NK-92 treated with Interleukin-12 subunit alpha and Interleukin-12 subunit beta, amount 100 ng/mL, for 24 hours (cell line): ENCODE measurements at regions not wholly inside any gene's neighbourhood (a gene's known extent, or its start where the extent isn't known, plus 50 kb on each side); places are given as distances from the start of the nearest gene placed in this dataset.

ENCODE experiments used
- DNase-seq: peaks from one replicate; lab custom pipeline; 2025; lab: John Stamatoyannopoulos, UW

DNA sequence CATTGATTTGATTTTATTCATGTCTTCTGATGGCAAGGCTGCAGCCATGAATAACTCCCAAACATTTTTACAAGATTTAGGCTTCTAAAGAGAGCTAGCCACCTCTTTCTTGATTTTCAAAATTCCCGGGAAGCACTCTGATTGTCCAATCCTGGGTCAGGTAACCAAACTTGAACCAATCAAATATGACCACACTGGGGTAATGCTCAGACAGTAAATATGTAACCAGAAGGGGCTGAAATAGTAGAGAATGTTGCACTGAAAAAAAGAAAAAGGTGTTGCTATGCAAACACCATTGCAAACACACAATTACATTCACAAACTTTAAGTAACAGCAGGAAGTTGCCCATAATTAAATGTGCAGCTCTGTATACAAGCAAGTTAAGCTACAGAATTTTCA lies 112.9 kb upstream of the IQCM start:
- no peak for DNase-seq

DNA sequence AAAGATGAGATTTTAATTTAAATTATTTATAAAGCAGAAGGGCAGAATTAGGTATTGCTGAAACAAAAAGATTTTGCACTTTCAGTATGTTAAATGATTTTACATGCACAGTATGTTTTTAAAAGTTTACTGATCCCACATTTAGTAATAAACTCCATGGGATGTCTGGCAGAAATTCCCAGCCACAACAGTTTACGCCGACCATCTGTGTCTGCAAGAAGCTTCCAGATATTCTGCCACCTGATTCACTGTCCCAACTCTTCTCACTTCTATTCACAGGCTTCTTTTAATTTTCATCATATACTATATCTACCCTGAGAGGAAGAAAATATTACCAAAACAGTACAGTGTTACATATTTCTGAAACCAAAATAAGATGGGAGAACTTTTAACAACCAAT lies 115.8 kb upstream of the IQCM start:
- no peak for DNase-seq

DNA sequence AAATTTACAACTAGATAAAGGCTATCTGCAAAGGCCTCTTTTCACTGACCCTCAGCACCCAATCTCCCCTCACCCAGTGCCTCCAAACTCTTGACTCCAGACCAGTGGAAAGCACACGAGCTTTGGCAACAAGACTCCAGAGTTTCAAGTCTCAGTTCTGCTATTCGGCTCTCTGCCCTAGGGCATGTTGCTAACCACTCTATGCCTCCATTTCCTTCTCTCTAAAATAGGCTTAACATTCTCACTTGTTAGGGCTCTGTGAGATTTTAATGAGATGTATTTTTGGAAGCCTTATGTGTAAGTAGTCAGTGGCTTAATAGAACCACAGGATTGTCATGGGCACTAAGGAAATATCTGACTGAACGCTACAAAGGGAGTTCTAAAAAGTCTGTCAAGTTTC lies 116.5 kb upstream of the IQCM start:
- DNase-seq = no peak

DNA sequence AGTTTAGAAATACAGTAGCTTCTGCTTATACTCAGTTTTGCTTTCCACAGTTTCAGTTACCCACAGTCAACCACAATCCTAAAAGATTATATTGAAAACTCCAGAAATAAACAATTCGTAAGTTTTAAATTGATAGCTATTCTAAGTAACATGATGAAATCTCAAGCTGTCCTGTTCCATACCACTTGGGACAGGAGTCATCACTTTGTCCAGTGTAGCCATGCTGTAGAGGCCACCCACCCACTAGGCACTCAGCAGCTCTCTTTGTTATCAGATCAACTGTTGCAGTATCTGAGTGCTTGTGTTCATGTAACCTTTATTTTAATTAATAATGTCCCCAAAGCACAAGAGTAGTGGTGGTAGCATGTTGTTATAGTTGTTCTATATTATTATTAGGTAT lies 117.5 kb upstream of the IQCM start:
- no peak for DNase-seq

DNA sequence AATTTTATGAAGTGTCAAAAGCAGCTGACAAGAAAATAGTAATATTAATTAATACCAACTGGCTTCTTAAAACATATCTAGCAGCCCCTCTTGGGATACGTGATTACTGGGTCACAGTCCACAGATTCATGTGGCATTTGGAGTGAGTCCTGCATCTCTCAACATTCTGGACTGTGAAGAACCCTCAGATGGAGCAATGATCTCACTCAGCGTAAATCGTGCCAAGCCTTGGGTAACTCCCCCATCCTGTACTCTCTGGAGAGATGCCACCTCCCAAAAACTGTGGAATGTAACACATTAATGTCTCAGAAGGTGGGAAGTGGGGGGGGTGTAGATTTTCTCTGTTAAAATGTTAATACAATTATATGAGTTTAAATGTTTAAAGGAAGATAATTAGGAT lies 118.2 kb upstream of the IQCM start:
- DNase-seq = no peak

DNA sequence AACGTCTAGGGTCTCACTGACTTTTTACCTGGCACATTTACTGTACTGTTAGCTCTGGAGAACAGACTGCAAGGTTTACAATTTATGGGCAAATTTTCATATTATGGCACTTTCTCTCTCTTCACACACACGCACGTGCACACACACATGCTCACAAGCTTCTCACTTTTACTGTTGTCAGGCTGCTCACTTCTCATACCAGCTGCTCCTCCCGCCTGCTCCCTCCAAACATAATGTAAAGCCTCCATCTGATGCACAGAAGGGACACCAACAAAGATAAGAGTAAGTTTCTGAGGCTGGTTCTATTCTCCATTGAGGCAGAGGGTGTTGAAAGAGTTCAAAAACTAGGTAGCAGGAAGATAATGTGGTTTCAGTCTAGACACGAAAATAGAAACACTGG lies 128.9 kb upstream of the DCLK2 start:
- DNase-seq = no peak

DNA sequence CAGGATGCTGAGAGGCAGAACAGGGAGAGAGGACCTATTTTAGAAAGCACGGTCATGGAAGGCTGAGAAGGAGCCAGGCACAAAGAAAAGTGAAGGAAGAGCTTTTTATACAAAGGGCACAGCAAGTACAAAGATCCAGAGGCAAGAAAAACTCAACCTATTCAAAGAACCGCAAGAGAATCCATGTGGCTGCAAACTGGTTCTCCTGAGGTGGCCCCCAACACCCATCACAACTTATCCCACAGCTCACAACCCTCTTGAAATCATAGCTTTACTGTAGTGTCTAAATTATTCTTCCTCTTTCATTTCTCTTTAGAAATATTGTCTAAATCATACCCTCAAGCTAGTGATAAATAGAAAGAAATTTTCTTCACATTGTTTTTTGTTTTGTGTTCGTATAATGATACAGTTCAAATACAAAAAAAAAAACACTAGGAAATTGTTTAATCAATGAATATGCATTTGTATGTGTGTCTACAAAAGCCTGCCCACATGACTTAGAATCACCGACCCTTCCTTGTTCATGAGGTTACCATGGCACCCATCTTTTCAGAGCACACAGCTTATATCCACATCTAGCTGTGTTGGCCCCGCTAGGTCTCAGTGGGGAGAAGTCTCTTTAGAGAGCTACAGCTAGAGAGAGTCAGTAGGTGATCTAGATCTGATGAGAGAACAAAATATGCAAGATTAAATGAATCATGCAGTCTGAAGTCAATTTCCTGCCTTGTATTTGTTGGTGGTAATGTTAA lies 126.9 kb upstream of the DCLK2 start:
- DNase-seq = no peak

DNA sequence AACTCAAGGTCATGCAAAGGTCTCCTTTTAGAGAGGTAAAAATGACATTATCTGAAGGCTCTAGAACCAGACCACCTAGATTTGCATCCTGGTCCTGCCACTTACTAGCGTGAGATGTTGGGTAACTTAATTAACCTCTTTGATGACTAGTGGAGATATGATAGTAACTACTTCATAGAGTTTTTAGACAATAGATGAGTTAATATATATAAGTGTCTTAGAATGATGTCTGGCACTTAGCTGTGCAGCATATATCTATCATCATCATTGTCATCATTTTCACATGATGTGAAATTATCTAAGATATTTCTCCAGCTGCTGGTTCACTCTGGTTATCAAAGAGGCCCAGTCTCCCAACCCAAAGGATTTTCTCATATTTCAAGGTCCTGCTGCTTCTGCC lies 126.1 kb upstream of the DCLK2 start:
- no peak for DNase-seq

DNA sequence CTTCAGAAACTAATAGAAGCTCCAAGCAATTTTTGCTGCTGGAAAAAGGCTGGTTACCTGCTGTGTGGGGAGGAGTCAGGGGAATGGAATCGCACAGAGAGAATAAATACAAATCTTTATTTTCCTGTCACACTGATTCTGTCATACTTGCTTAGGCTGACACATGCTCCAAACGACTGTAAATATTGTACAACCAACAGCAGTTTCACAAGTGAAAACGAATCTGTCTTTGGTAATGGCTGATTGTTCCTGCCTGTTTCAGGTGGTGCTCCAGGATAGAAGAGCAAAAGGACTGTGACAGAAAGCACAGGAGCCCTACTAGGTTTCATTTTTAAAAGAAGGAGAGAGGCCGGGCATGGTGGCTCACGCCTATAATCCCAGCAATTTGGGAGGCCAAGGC lies 125.5 kb upstream of the DCLK2 start:
- no peak for DNase-seq

DNA sequence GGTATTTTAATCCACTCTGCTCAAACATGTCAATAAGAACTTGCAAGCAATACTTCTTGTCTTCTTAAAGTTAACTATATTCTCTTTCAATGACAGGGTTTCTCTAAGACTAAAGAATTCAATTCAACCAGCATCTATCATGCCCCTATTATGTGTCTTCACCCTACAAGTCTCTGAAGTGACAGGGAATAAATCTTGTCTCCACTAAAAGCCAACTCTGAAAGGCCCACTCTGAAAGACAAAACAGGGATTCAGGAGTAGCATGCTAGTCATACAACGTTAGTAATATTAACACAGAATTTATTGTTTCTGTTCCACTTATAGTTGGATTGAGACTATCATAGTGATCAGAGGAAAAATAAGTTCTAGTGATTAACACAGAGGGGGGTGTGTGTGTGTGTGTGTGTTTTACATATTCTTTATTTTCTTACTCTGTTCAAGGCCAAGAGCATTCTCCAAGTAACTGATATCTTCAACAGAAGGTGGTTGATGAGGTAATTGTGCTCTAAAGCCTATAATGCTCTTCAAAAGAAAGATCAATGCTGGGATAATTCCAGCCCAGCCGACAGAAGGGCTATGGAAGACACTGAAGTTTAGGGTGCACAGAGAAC lies 122.4 kb upstream of the DCLK2 start:
- DNase-seq = no peak

DNA sequence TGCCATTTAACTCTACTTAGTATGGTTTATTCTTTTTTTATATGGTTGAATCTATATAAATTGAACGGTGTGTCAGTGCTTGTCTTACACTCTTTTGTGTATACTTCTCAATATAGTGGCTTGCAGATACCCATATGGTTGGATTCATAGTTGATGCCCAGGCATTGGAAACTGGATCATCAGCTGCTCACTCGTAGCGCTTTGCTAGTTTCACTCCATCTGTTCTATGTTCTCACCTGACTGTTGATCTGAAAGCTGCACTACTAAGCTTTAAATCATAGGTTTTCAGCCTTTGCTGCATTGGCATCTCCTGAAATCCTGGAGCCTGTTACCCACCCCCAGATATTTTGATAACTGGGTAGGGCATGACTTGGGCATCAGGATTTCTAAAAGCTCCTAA lies 121.6 kb upstream of the DCLK2 start:
- no peak for DNase-seq

DNA sequence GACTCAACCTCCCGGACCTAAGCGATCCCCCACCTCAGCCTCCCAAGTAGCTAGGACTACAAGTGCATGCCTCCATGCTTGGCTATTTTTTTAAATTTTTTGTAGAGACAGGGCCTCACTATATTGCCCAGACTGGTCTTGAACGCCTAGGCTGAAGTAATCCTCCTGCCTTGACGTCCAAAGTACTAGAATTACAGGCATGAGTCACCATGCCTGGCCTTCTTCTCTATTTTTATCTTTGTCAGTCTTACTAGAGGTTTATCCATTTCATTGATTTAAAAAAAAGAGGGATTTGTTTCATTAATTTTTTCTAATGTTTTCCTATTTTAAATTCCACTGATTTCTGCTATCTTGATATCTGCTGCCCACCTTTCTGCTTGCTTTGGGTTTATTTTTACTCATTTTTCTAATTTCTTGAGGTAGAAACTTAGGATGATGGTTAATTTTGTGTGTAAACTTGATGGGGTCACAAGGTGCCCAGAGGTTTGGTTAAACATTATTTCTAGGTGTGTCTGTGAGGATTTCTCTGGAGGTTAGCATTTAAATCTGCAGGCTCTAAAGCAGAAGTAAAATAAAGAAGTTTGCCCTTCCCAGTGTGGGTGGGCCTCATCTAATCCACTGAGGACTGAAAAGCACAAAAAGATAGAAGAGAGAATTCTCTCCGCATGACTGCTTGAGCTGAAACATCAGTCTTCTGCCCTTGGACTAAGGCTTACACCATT lies 116.2 kb upstream of the DCLK2 start:
- DNase-seq = no peak

DNA sequence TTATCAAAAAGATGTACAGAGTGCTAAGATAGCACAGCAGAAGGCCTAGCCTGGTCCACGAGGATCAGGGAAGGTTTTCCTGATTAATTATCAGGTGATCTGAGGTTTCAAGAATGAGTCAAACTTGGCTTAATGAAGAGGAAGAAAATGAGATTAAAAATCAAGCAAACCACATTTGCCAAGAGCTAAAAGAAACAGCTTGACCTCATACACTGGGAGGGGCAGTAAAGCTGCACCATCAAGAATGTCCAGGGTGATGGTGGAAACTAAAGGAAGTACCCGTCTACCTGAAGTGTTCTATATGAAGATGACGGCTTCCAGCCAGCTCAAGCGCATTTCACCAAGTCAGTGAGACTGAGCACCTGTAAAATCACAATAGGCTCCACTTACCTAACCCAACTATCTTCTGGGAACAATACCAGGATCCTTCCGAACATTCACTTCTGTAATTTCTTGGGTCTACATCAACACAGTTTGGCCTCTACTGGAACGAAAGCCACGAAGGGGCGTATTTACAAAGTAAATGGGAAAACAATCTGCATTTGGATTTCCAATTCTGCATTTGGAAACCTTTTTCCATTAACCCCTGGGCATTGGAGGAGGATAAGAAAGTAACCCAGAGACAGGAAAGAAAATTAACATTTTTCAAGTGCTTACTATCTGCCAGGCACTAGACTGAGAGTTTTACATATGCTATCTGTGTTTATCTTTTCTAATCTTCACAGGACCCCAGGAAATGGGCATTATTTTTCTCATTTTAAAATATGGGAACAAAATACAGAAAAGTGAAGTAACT lies 114.0 kb upstream of the DCLK2 start:
- DNase-seq = no peak

DNA sequence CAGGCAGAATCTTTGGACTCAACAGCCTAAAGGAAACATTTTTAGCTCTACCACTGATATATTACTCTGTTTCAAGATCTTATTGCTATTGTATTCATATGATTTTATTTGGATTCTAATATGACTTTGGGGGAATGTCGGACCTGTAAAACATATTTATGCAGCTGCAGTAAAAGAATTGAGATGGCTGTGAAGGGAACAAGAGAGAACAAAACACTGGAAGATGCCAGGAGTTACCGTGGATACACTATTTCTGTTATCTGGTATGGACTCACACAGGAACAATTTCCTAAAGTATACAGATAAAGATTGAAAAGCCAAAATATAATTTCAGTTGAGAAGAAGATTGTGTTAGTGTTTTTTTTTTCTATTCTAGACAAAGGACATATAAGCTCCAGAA lies 113.0 kb upstream of the DCLK2 start:
- DNase-seq = no peak

DNA sequence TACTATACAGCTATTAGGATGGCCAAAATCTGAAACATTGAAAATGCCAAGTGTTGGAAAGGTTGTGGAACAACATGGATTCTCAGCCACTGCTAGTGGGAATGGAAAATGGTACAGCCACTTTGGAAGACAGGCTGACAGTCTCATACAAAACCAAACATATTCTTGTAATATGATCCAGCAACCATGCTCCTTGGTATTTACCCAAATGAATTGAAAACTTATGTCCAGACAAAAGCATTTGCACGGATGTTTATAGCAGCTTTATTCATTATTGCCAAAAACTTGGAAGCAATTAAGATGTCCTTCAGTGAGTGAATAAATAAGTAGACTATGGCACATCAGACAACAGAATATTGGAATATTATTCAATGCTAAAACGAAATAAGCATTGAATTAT lies 105.8 kb upstream of the DCLK2 start:
- no peak for DNase-seq

DNA sequence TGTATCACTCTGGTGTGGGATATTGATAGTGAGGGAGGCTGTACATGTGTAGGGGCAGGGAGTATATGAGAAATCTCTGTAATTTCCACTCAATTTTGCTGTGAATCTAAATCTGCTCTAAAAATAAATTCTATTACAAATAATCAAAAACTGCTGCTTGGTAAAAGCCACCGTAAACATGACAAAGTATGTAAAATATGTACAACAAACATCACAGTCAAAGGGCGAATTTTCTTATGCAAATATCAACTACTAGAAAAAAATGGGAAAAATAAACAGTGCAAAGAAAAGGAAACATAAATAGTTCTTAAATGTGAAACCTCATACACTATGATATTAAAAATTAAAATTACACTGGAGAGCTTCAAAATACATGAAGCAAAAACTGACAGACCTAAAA lies 105.1 kb upstream of the DCLK2 start:
- no peak for DNase-seq

DNA sequence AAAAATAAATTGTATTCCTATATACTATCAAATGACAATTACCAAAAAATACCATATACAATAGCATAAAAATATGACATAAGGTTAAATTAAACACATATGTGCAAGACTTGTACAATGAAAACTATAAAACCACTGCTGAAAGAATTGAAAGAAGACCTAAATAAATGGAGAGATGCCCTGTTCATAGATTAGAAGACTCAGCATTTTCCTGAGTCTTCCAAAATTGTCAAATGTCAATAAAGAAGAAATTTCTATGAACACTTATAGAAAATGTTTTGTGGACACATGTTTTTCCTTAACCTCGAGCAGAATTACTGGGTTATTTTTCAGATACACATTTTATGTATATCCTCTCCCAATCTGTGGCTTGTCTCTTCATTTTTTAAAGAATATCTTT lies 103.1 kb upstream of the DCLK2 start:
- DNase-seq = no peak

DNA sequence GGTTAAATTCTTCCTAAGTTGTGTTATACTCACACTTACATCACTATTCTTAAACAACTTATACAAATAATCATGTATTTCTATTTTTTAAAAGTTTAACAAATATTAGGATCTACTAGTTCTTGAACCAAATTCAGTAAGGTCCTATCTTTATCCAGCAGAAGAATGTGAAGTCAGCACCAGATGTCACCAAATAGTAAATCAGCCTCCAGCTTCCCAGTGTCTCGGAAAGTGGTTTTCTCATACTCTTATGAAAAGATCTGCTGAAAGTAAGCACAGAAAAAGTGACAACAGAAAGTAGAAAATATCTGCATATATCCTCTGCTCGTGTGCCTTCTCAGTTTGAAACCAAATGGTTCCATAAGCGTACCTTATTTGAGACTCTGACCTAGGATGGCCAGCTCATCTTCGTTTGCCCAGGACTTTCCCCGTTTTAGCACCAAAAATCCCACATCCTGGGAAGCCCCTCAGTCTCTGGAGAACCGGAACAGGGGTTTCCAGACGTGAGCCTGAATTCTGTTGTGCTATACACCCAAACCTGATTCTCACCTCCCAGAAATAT lies 98.0 kb upstream of the DCLK2 start:
- DNase-seq = no peak

DNA sequence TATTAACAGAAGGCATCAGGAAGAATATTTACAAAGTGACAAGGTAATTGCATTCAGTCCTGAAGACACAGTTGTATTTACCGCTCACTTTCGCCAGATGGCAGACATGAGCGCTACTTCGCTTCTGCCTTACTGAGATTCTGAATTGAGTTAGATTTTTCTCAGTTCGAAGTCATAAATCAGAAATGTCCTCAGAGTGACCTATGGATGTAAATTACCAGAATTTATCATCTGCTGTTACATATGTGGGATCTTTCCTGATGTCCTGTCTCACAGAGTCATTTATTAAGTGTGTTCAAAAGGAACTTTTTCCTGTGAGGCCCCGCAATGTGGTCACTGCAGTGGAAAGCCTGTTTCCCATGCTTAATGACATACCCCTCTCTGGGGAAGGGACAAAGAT lies 97.3 kb upstream of the DCLK2 start:
- DNase-seq = peak; percentile 3

DNA sequence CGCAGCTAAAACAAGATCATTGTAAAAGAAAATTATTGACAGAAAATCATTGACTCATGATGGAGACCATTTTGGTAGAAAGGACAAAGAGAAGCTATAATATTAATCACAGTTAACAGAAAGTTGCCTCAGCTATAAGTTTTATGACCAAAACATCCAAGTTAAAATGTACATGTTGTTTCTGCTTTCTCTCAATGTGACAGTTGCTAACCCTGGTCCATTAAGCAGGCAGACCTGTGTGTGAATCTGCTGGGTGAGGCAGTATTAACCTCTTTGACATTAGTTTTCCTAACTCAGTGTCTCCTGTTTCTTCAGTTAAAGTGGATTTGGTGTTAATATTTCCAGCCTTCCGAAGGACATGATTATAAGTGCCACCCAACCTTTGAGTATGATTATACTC lies 94.8 kb upstream of the DCLK2 start:
- DNase-seq = no peak

DNA sequence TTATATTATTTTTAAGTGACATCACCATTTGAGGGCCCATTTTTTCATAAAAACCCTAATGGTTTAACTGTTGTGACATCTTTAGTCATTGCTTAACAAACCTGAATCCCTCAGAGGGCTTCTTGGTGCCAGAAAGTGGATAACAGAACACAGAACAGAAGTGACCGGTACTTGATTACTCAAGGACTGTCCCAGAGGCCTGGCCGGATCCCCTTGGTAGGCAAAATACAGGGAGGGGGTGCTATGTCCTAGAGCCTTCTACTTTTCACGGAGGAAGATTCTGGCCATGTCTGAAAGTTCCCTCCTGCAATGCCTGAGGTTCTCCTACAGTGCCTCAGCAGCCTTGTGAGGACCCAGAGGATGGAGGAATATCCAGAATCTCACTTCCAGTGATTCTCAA lies 94.3 kb upstream of the DCLK2 start:
- DNase-seq = no peak

DNA sequence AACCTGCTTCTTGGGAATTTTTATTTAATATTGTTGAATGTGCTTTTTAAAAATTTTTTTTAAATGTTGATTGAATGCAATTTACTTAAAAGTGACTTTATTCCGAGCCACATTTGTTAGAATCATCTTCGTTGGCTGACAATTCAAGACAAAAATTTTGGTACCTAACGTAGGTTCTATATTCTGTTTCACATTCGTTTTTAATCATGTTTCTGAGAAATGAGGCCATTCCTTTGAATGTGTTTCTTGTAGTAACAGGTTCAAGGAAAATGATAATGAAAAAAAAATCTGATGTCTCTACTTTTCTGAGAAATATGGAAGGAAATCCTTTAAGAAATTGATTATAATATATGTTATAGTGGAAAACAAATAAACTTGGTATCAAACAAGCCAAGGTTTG lies 92.3 kb upstream of the DCLK2 start:
- no peak for DNase-seq
